Osteoblast (primary cell): ENCODE measurements at regions not wholly inside any gene's neighbourhood (a gene's known extent, or its start where the extent isn't known, plus 50 kb on each side); places are given as distances from the start of the nearest gene placed in this dataset. TPM values are rescaled to one million over a fixed set of nuclear protein-coding genes. Genes with fewer than 3 reads are reported as not detected.

ENCODE experiments used
- DNase-seq: peaks from one replicate; pipeline ENCODE4 v3.0.0; 2011; ENCODE audit warnings: low spot score, mixed read lengths; ENCODE audit not compliant: insufficient read length; ENCODE audit errors: missing footprints
- H2AFZ ChIP-seq: 2 replicates; pipeline ENCODE4 v1.6.0; 2011; ENCODE audit warnings: mild to moderate bottlenecking, low read length
- H3K27ac ChIP-seq: 2 replicates; pipeline ENCODE4 v1.5.1; 2011; ENCODE audit warnings: mild to moderate bottlenecking, low read depth, low read length, moderate library complexity
- H3K27me3 ChIP-seq: 2 replicates; pipeline ENCODE4 v1.6.0; 2012; ENCODE audit warnings: mild to moderate bottlenecking, control low read depth, inconsistent platforms, low read length, moderate library complexity; ENCODE audit not compliant: insufficient read depth
- H3K36me3 ChIP-seq: 2 replicates; pipeline ENCODE4 v1.5.1; 2011; ENCODE audit warnings: mild to moderate bottlenecking, low read length, control low read depth, moderate library complexity; ENCODE audit not compliant: insufficient read depth
- H3K4me1 ChIP-seq: 2 replicates; pipeline ENCODE4 v1.5.1; 2011; ENCODE audit warnings: mild to moderate bottlenecking, low read length, control low read depth, moderate library complexity; ENCODE audit not compliant: insufficient read depth
- H3K4me2 ChIP-seq: 2 replicates; pipeline ENCODE4 v1.6.0; 2011; ENCODE audit warnings: mild to moderate bottlenecking, low read length; ENCODE audit not compliant: insufficient read depth
- H3K4me3 ChIP-seq: fragments of 200-600 bp; sonication (generic); 3 replicates; pipeline ENCODE4 v1.5.1; 2012; ENCODE audit warnings: mild to moderate bottlenecking, low read length, inconsistent platforms; ENCODE audit not compliant: insufficient read depth
- H3K79me2 ChIP-seq: 2 replicates; pipeline ENCODE4 v1.6.0; 2012; ENCODE audit warnings: mild to moderate bottlenecking, low read length, control low read depth, inconsistent platforms; ENCODE audit not compliant: insufficient read depth
- H3K9me3 ChIP-seq: 2 replicates; pipeline ENCODE4 v1.5.1; 2011; ENCODE audit warnings: low read depth, low read length, control low read depth
- H4K20me1 ChIP-seq: 2 replicates; pipeline ENCODE4 v1.6.0; 2012; ENCODE audit warnings: mild to moderate bottlenecking, low read length, control low read depth; ENCODE audit not compliant: insufficient read depth
- small RNA-seq: library from RNA; depleted of rRNA; stranded (forward); fragments of <200 nt; gene quantifications from one replicate; pipeline ENCODE3, GENCODE V24; 2012
- TF ChIP-seq, protein P1 (sequence below): IDR thresholded peaks from 2 replicates; pipeline ENCODE4 v1.5.1; 2011; ENCODE audit warnings: mild to moderate bottlenecking, low read depth, low read length, moderate library complexity; ENCODE audit errors: extremely low read depth

GRCh38 chr12:38253778-38254177, 62.8 kb upstream of the ALG10B start:
- Histone ChIP-seq H3K27me3 (no peaks in the 10 kb centered on the region), H3K27ac (no peak overlapping the region), H3K4me3 (no peak overlapping the region), H3K79me2 (no peaks in the 10 kb centered on the region), H2AFZ (no peak overlapping the region), H3K9me3 (no peaks in the 10 kb centered on the region), H3K36me3 (no peaks in the 10 kb centered on the region), H4K20me1 (no peaks in the 10 kb centered on the region), H3K4me1 (no peaks in the 10 kb centered on the region), H3K4me2 (no peak overlapping the region)
- TF ChIP-seq, protein P1, sequence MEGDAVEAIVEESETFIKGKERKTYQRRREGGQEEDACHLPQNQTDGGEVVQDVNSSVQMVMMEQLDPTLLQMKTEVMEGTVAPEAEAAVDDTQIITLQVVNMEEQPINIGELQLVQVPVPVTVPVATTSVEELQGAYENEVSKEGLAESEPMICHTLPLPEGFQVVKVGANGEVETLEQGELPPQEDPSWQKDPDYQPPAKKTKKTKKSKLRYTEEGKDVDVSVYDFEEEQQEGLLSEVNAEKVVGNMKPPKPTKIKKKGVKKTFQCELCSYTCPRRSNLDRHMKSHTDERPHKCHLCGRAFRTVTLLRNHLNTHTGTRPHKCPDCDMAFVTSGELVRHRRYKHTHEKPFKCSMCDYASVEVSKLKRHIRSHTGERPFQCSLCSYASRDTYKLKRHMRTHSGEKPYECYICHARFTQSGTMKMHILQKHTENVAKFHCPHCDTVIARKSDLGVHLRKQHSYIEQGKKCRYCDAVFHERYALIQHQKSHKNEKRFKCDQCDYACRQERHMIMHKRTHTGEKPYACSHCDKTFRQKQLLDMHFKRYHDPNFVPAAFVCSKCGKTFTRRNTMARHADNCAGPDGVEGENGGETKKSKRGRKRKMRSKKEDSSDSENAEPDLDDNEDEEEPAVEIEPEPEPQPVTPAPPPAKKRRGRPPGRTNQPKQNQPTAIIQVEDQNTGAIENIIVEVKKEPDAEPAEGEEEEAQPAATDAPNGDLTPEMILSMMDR = no peak
- no peak for DNase-seq

DNA sequence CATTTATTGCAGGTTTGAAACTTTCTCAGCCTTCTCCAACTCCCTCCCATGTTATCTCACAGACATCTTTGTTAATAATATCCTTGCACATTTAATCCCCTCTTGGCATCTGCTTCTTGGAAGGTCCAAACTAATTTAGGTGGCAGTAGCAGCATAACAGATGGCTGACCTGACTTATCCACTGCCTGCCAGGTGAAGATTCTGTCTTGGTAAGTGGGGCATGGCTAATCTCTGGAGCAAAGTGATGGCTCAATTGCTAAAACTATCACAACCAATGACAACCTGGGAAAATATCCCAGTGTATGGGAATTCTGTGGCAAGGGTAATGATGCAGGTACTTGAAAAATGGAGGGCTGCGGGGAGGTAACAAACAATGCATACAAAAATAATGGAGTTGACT, 58.2 kb upstream of the ALG10B start:
- no peak overlapping the region for H3K4me2 ChIP-seq
- H3K4me3 ChIP-seq = no peak overlapping the region
- DNase-seq = no peak
- H3K27ac ChIP-seq = no peak overlapping the region
- TF ChIP-seq, protein P1 = no peak
- H3K9me3 ChIP-seq = peaks cover 2% of the 10 kb centered on the region
- no peaks in the 10 kb centered on the region for H3K36me3 ChIP-seq
- no peaks in the 10 kb centered on the region for H3K79me2 ChIP-seq
- no peaks in the 10 kb centered on the region for H3K4me1 ChIP-seq
- no peaks in the 10 kb centered on the region for H4K20me1 ChIP-seq
- H2AFZ ChIP-seq = no peak overlapping the region
- H3K27me3 ChIP-seq = no peaks in the 10 kb centered on the region

Small RNA genes lying in the stretch of these regions (small RNA-seq; reads per million reads assigned to genes)
- gene RF01518 (not detected), gene RNA5SP358 (0.67 reads per million), gene RNA5SP359 (0.97 reads per million, percentile 25 among the genes with 10 or more reads in this experiment)
